ENCODE measurements at regions not wholly inside any gene's neighbourhood (a gene's known extent, or its start where the extent isn't known, plus 50 kb on each side); places are given as distances from the start of the nearest gene placed in this dataset.

DNA sequence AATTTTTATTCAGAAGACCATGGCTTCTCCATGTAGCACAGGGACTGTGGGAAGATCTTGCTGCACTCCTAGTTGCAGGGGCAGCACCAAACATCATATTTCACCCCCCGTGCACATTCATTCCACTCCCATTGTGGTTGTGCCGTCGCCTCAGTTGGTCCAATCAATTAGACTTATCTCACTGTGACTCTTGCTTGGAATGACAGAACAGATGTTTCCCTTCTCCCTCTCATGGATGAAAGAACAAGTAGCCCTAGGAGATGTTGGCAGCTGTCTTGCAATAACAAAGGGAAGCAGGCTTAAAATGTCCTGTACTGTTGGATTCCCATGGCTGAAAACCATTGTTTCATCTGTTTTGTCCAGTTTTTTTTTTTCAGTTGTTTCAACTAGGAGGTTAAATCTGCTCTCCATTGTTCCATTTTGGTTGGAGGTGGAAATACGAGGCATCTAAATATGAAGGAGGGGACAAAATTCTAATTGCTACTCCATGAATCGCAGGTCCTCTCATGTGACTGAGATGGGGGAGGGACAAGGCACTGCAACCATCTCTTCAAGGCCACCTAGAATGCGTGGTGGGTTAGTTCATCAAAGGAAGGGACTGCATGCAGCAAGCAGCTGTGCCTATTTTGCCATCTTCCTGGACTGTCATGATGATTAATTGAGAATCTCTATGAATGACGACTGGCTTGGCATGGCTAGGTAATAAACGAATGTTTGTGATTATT is 214.4 kb downstream of the NSG2 start:
- TF ChIP-seq, protein P1, sequence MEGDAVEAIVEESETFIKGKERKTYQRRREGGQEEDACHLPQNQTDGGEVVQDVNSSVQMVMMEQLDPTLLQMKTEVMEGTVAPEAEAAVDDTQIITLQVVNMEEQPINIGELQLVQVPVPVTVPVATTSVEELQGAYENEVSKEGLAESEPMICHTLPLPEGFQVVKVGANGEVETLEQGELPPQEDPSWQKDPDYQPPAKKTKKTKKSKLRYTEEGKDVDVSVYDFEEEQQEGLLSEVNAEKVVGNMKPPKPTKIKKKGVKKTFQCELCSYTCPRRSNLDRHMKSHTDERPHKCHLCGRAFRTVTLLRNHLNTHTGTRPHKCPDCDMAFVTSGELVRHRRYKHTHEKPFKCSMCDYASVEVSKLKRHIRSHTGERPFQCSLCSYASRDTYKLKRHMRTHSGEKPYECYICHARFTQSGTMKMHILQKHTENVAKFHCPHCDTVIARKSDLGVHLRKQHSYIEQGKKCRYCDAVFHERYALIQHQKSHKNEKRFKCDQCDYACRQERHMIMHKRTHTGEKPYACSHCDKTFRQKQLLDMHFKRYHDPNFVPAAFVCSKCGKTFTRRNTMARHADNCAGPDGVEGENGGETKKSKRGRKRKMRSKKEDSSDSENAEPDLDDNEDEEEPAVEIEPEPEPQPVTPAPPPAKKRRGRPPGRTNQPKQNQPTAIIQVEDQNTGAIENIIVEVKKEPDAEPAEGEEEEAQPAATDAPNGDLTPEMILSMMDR (IDR thresholded peaks at IDR 0.05 in 8 of 11, conservative IDR thresholded peaks at IDR 0.05 in 3 of 11): no peak
- TF ChIP-seq POLR2AphosphoS5 (IDR thresholded peaks at IDR 0.05): no peak
